ENCODE measurements at regions not wholly inside any gene's neighbourhood (a gene's known extent, or its start where the extent isn't known, plus 50 kb on each side); places are given as distances from the start of the nearest gene placed in this dataset.

DNA sequence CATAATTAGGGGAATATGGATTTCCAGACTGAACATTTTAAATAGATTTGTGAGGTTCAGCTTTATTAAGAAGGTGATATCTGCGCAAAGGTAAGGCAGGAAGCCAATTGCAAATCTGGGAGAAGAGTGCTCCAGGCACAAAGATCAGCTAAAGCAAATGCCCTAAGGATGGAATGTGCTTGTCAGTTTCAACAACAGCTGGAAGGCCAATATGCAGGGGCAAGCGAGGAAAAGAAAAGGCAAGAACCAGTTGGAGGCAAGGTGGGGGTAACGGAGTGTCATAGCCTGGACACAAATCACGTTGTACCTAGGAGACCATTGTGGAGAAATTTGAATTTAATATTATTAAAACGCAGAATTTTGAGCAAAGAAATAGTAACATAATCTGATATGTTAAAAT is 1710.3 kb upstream of the PCDH7 start:
- Histone ChIP-seq H3K9me3 (ENCODE audit: insufficient read depth, low read depth) (no peaks in the 10 kb centered on the region), H4K20me1 (ENCODE audit: insufficient read depth) (no peaks in the 10 kb centered on the region), H3K4me1 (replicated peaks; ENCODE audit: insufficient read depth) (no peaks in the 10 kb centered on the region), H3F3A (ENCODE audit: insufficient read depth, low read depth) (no peaks in the 10 kb centered on the region), H3K27me3 (ENCODE audit: insufficient read depth, low read depth) (no peaks in the 10 kb centered on the region), H2AFZ (no peak overlapping the region), H3K4me3 (no peak overlapping the region), H3K27ac (no peak overlapping the region), H3K36me3 (ENCODE audit: low read depth) (no peaks in the 10 kb centered on the region), H3K79me2 (ENCODE audit: low read depth) (no peaks in the 10 kb centered on the region), H3K9me2 (ENCODE audit: insufficient read depth) (no peaks in the 10 kb centered on the region), H3K4me2 (no peak overlapping the region)
- POLR2A ChIA-PET (ENCODE audit: unreplicated experiment), result interaction anchor here (0.6 kb wide), 1 partner anchor 19 kb away, joined by 3 read pairs; no protein-coding TSS in a partner anchor
- no TSS peak for BruUV-seq (replicated peaks)
- intact Hi-C loops (cut with micrococcal nuclease; ENCODE audit: unreplicated experiment), result no loop called here
- no peak for DNase-seq
- no peak for TF ChIP-seq EZH2 (IDR thresholded peaks at IDR 0.05; ENCODE audit: low read depth)
- TF ChIP-seq, protein P1, sequence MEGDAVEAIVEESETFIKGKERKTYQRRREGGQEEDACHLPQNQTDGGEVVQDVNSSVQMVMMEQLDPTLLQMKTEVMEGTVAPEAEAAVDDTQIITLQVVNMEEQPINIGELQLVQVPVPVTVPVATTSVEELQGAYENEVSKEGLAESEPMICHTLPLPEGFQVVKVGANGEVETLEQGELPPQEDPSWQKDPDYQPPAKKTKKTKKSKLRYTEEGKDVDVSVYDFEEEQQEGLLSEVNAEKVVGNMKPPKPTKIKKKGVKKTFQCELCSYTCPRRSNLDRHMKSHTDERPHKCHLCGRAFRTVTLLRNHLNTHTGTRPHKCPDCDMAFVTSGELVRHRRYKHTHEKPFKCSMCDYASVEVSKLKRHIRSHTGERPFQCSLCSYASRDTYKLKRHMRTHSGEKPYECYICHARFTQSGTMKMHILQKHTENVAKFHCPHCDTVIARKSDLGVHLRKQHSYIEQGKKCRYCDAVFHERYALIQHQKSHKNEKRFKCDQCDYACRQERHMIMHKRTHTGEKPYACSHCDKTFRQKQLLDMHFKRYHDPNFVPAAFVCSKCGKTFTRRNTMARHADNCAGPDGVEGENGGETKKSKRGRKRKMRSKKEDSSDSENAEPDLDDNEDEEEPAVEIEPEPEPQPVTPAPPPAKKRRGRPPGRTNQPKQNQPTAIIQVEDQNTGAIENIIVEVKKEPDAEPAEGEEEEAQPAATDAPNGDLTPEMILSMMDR (conservative IDR thresholded peaks at IDR 0.05), result no peak
- CTCF ChIA-PET, result no interaction called here

- H3K9me3 ChIP-seq (ENCODE audit: insufficient read depth, low read depth), result no peaks in the 10 kb centered on the region
- POLR2A ChIA-PET (ENCODE audit: unreplicated experiment), result no interaction called here
- no TSS peak for BruUV-seq (replicated peaks)
- CTCF ChIA-PET, result no interaction called here
- H3K27ac ChIP-seq, result no peak overlapping the region
- no peak overlapping the region for H3K4me2 ChIP-seq
- no peaks in the 10 kb centered on the region for H3F3A ChIP-seq (ENCODE audit: insufficient read depth, low read depth)
- intact Hi-C loops (cut with micrococcal nuclease; ENCODE audit: unreplicated experiment), result no loop called here
- no peaks in the 10 kb centered on the region for H3K9me2 ChIP-seq (ENCODE audit: insufficient read depth)
- no peak for DNase-seq
- no peaks in the 10 kb centered on the region for H3K4me1 ChIP-seq (replicated peaks; ENCODE audit: insufficient read depth)
- TF ChIP-seq, protein P1 (conservative IDR thresholded peaks at IDR 0.05), result no peak
- no peak for TF ChIP-seq EZH2 (IDR thresholded peaks at IDR 0.05; ENCODE audit: low read depth)
- H3K27me3 ChIP-seq (ENCODE audit: insufficient read depth, low read depth), result no peaks in the 10 kb centered on the region
- no peaks in the 10 kb centered on the region for H4K20me1 ChIP-seq (ENCODE audit: insufficient read depth)
- H3K4me3 ChIP-seq, result no peak overlapping the region
- no peak overlapping the region for H2AFZ ChIP-seq
- no peaks in the 10 kb centered on the region for H3K36me3 ChIP-seq (ENCODE audit: low read depth)
- H3K79me2 ChIP-seq (ENCODE audit: low read depth), result no peaks in the 10 kb centered on the region
Observed at GRCh38 chr4:29013341-29013740, 1706.8 kb upstream of the PCDH7 start.

DNA sequence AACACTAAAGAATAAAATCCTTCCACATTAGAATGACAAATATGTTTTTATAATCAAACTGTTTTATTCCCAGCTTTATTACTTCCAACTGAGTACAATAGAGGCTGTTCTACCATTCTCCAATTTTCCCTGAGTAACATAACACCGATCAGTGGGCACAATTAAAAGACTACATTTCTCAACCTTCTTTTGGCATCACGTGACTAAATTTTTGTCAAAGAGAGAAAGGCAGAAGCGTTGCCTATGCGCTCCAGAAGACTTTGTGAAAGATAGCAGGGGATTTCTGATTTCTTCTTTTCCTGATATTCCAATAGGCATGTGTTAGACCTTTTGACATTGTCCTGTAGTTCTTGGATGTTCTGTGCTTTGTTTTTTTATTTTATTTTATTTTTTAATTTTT is 1705.6 kb upstream of the PCDH7 start:
- Histone ChIP-seq H3K9me3 (ENCODE audit: insufficient read depth, low read depth) (no peaks in the 10 kb centered on the region), H2AFZ (no peak overlapping the region), H3K9me2 (ENCODE audit: insufficient read depth) (no peaks in the 10 kb centered on the region), H3F3A (ENCODE audit: insufficient read depth, low read depth) (no peaks in the 10 kb centered on the region), H4K20me1 (ENCODE audit: insufficient read depth) (no peaks in the 10 kb centered on the region), H3K4me2 (no peak overlapping the region), H3K4me1 (replicated peaks; ENCODE audit: insufficient read depth) (no peaks in the 10 kb centered on the region), H3K4me3 (no peak overlapping the region), H3K27ac (no peak overlapping the region), H3K27me3 (ENCODE audit: insufficient read depth, low read depth) (no peaks in the 10 kb centered on the region), H3K79me2 (ENCODE audit: low read depth) (no peaks in the 10 kb centered on the region), H3K36me3 (ENCODE audit: low read depth) (no peaks in the 10 kb centered on the region)
- intact Hi-C loops (cut with micrococcal nuclease; ENCODE audit: unreplicated experiment), result no loop called here
- no peak for DNase-seq
- CTCF ChIA-PET, result interaction anchor here (0.6 kb wide), 1 partner anchor 366 kb away, joined by 5 read pairs; no protein-coding TSS in a partner anchor
- POLR2A ChIA-PET (ENCODE audit: unreplicated experiment), result no interaction called here
- TF ChIP-seq, protein P1 (conservative IDR thresholded peaks at IDR 0.05), result no peak
- TF ChIP-seq EZH2 (IDR thresholded peaks at IDR 0.05; ENCODE audit: low read depth), result no peak
- BruUV-seq (replicated peaks), result no TSS peak
